OCI-LY3 (cell line): ENCODE measurements at regions not wholly inside any gene's neighbourhood (a gene's known extent, or its start where the extent isn't known, plus 50 kb on each side); places are given as distances from the start of the nearest gene placed in this dataset.

ENCODE experiments used
- H2AFZ ChIP-seq: fragments of 200-600, 300-600 bp; shearing (Covaris generic); 2 replicates; pipeline ENCODE4 v1.6.0; 2014; ENCODE audit warnings: antibody characterized with exemption, low read depth, low read length
- H3K27ac ChIP-seq: fragments of 200-600, 300-600 bp; sonication (generic); 2 replicates; pipeline ENCODE4 v1.5.1; 2014; ENCODE audit warnings: mild to moderate bottlenecking, low read length, moderate library complexity, mixed read lengths
- H3K27me3 ChIP-seq: fragments of 200-600, 300-600 bp; sonication (generic); 2 replicates; pipeline ENCODE4 v1.6.1; 2014; ENCODE audit warnings: low read depth, low read length, mixed read lengths
- H3K36me3 ChIP-seq: fragments of 200-600, 300-600 bp; sonication (generic); replicated peaks from 2 replicates; pipeline ENCODE3; 2014; ENCODE audit warnings: low read depth, low read length, mixed read lengths
- H3K4me1 ChIP-seq: fragments of 300-600, 200-600 bp; sonication (generic); 2 replicates; pipeline ENCODE4 v1.6.1; 2014; ENCODE audit warnings: low read length, mixed read lengths
- H3K4me2 ChIP-seq: fragments of 200-600, 300-600 bp; sonication (generic); 2 replicates; pipeline ENCODE4 v1.6.1; 2014; ENCODE audit warnings: low read length, mixed read lengths
- H3K4me3 ChIP-seq: fragments of 300-600, 200-600 bp; sonication (generic); 2 replicates; pipeline ENCODE4 v1.5.1; 2014; ENCODE audit warnings: antibody characterized with exemption, mild to moderate bottlenecking, low read length, moderate library complexity
- H3K79me2 ChIP-seq: fragments of 300-600, 200-600 bp; shearing (Covaris generic); 2 replicates; pipeline ENCODE4 v1.6.1; 2014; ENCODE audit warnings: mild to moderate bottlenecking, low read length, mixed read lengths
- H3K9ac ChIP-seq: fragments of 300-600, 200-600 bp; shearing (Covaris generic); 2 replicates; pipeline ENCODE4 v1.6.0; 2014; ENCODE audit warnings: mild to moderate bottlenecking, low read length, moderate library complexity
- H3K9me3 ChIP-seq: fragments of 200-600, 300-600 bp; shearing (Covaris generic); 2 replicates; pipeline ENCODE4 v1.6.1; 2014; ENCODE audit warnings: low read length, mixed read lengths; ENCODE audit not compliant: insufficient read depth
- H4K20me1 ChIP-seq: fragments of 200-600, 300-600 bp; sonication (generic); 2 replicates; pipeline ENCODE4 v1.6.1; 2016; ENCODE audit warnings: low read length, mixed read lengths; ENCODE audit not compliant: insufficient read depth
- EZH2phosphoT487 ChIP-seq: fragments of 200-600 bp; shearing (Covaris generic); IDR thresholded peaks from 2 replicates; pipeline ENCODE4 v1.6.1; 2018; ENCODE audit warnings: antibody characterized with exemption, mixed run types, low read depth
- TF ChIP-seq, protein P1 (sequence below): fragments of 200-600, 300-600 bp; sonication (generic); IDR thresholded peaks from 2 replicates; pipeline ENCODE4 v1.5.1; 2014; ENCODE audit warnings: antibody characterized with exemption, low read length, low read depth

DNA sequence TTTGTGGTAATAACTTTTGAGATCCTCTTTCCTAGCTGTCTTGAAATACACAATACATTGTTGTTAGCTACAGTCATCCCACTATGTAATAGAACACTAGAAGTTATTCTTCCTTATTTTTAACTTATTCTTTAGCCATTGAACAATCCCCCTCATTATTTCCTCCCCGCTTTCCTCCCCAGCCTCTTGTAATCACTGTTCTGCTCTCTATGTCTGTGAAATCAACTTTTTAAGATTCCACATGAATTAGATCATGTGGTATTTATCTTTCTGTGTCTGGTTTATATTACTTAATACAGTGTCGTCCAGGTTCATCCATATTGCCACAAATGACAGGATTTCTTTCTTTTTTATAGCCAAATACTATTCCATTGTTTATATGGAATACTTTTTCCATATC, 72.9 kb downstream of the SLC10A2 start:
- Histone ChIP-seq H3K36me3 (no peaks in the 10 kb centered on the region), H3K4me1 (no peaks in the 10 kb centered on the region), H3K27me3 (no peaks in the 10 kb centered on the region), H3K9me3 (peaks cover 5% of the 10 kb centered on the region; the same call in 1 of the 2 replicates), H3K79me2 (no peaks in the 10 kb centered on the region), H3K9ac (no peak overlapping the region), H3K27ac (no peak overlapping the region), H2AFZ (no peak overlapping the region), H3K4me3 (no peak overlapping the region), H4K20me1 (no peaks in the 10 kb centered on the region), H3K4me2 (no peak overlapping the region)
- TF ChIP-seq, protein P1, sequence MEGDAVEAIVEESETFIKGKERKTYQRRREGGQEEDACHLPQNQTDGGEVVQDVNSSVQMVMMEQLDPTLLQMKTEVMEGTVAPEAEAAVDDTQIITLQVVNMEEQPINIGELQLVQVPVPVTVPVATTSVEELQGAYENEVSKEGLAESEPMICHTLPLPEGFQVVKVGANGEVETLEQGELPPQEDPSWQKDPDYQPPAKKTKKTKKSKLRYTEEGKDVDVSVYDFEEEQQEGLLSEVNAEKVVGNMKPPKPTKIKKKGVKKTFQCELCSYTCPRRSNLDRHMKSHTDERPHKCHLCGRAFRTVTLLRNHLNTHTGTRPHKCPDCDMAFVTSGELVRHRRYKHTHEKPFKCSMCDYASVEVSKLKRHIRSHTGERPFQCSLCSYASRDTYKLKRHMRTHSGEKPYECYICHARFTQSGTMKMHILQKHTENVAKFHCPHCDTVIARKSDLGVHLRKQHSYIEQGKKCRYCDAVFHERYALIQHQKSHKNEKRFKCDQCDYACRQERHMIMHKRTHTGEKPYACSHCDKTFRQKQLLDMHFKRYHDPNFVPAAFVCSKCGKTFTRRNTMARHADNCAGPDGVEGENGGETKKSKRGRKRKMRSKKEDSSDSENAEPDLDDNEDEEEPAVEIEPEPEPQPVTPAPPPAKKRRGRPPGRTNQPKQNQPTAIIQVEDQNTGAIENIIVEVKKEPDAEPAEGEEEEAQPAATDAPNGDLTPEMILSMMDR, result no peak
- TF ChIP-seq EZH2phosphoT487, result no peak

DNA sequence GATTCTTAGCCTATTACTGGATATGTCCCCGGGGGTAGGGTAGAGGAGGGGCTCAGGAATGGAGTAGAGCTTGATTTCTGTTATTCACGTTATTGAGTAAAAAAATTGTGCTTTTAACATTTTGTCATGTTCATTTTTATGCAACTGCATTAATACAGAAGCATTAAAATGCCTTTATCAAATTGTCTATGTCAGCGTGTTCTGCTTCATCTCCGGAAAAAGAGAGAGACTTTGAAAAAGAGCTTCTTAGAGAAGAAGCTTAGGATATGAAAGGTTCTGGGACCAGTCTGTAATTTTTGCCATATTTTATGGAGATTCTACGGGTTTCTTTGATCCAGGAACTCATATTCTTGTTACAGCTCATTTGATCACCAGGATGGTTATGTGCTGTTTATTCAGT, 82.0 kb downstream of the SLC10A2 start:
- H3K4me3 ChIP-seq, result no peak overlapping the region
- H3K27me3 ChIP-seq, result no peaks in the 10 kb centered on the region
- no peak overlapping the region for H3K9ac ChIP-seq
- no peak overlapping the region for H3K4me2 ChIP-seq
- no peaks in the 10 kb centered on the region for H3K79me2 ChIP-seq
- H3K9me3 ChIP-seq, result peaks cover 12% of the 10 kb centered on the region
- H3K27ac ChIP-seq, result no peak overlapping the region
- H2AFZ ChIP-seq, result no peak overlapping the region
- H4K20me1 ChIP-seq, result no peaks in the 10 kb centered on the region
- TF ChIP-seq, protein P1, result no peak
- no peak for TF ChIP-seq EZH2phosphoT487
- H3K4me1 ChIP-seq, result no peaks in the 10 kb centered on the region
- no peaks in the 10 kb centered on the region for H3K36me3 ChIP-seq

DNA sequence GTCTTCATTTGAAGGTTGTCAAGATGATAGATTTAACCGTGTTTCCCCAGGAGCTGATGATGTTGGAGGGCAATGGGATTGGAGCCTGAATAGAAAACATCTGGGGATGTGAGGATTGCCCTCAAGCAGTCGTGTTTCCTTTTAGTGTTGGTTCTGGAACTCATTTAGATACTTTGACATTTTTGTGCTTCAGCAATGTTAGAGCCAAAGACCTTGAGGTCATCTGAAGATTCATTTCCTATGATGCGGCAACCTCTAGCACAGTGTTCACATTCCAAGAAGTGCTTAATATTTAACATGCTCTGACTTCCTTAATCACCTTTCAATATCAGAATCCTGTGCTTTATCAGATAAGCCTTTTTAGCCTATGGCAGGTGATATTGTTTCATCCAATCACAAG, 82.7 kb downstream of the SLC10A2 start:
- peaks cover 12% of the 10 kb centered on the region for H3K9me3 ChIP-seq
- H3K4me3 ChIP-seq, result no peak overlapping the region
- H3K4me2 ChIP-seq, result no peak overlapping the region
- TF ChIP-seq, protein P1, result no peak
- TF ChIP-seq EZH2phosphoT487, result no peak
- no peaks in the 10 kb centered on the region for H3K27me3 ChIP-seq
- no peaks in the 10 kb centered on the region for H4K20me1 ChIP-seq
- no peak overlapping the region for H2AFZ ChIP-seq
- no peaks in the 10 kb centered on the region for H3K36me3 ChIP-seq
- no peaks in the 10 kb centered on the region for H3K79me2 ChIP-seq
- H3K9ac ChIP-seq, result no peak overlapping the region
- no peaks in the 10 kb centered on the region for H3K4me1 ChIP-seq
- no peak overlapping the region for H3K27ac ChIP-seq

DNA sequence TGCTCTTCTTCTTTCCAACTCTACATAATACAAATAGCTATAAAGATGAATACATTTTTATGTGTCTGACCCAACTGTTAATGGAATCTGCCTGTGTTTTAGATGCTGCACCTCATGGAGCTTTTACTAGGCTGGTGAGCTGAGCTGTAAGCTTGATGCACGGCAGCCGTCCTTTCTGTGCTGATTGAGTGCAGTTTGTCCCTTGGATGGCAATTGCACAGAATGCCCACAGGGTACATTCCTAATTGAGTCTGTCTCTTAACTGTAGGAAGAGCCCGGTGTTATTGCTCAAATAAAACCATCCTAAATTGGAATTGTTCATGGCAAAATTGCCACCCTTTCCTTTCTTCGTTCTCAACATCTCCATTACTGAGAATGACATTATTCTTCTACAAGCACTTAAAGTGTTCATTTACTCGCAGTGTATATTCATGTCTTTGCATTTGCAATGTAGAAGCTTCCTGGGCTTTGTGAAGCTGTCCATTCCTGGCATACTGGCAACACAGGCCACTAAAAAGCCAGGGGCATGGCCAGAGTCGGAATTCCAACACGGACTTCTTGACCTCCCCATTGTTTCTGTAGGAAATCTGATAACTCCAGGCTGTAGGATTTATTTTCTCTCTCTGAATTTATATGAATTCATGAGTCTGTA, 85.8 kb downstream of the SLC10A2 start:
- no peak overlapping the region for H3K4me3 ChIP-seq
- no peak overlapping the region for H3K27ac ChIP-seq
- H3K79me2 ChIP-seq, result no peaks in the 10 kb centered on the region
- no peak overlapping the region for H2AFZ ChIP-seq
- H3K36me3 ChIP-seq, result no peaks in the 10 kb centered on the region
- H3K4me2 ChIP-seq, result no peak overlapping the region
- no peak for TF ChIP-seq EZH2phosphoT487
- TF ChIP-seq, protein P1, result no peak
- no peaks in the 10 kb centered on the region for H4K20me1 ChIP-seq
- no peaks in the 10 kb centered on the region for H3K27me3 ChIP-seq
- no peaks in the 10 kb centered on the region for H3K4me1 ChIP-seq
- no peaks in the 10 kb centered on the region for H3K9me3 ChIP-seq
- no peak overlapping the region for H3K9ac ChIP-seq
